MCF 10A (cell line): ENCODE measurements at regions not wholly inside any gene's neighbourhood (a gene's known extent, or its start where the extent isn't known, plus 50 kb on each side); places are given as distances from the start of the nearest gene placed in this dataset.

Experiments used
- BruUV-seq: library from RNA; stranded (reverse); fragments of 400-500 nt; replicated peaks from 2 replicates; lab custom pipeline; 2021; lab: Mats Ljungman, UMichigan
- CTCF ChIA-PET: fragments of 300-600 bp; sonication (Branson Sonifier 250); formaldehyde crosslinking; extraction: SDS; loops from one replicate; lab custom pipeline; 2021; ENCODE audit warnings: antibody characterized with exemption, inconsistent platforms; lab: Yijun Ruan, JAX
- POLR2A ChIA-PET: fragments of 300-600, 350-650 bp; sonication (Branson Sonifier 250); formaldehyde crosslinking; extraction: SDS; loops from one replicate; lab custom pipeline; 2020; ENCODE audit warnings: antibody characterized with exemption, inconsistent platforms; lab: Yijun Ruan, JAX
- DNase-seq: peaks from one replicate; pipeline ENCODE4 v3.0.0-alpha.2; 2018; ENCODE audit not compliant: unreplicated experiment
- H3K27ac Mint-ChIP-seq: one replicate; pipeline ENCODE4 v1.8.0; 2022; ENCODE audit warnings: mild to moderate bottlenecking, low read depth, mixed read lengths; ENCODE audit not compliant: unreplicated experiment
- H3K27me3 Mint-ChIP-seq: one replicate; pipeline ENCODE4 v1.8.0; 2022; ENCODE audit warnings: mixed read lengths; ENCODE audit not compliant: insufficient read depth, unreplicated experiment
- H3K36me3 Mint-ChIP-seq: one replicate; pipeline ENCODE4 v1.8.0; 2022; ENCODE audit warnings: mild to moderate bottlenecking, moderate library complexity, mixed read lengths; ENCODE audit not compliant: insufficient read depth, unreplicated experiment
- H3K4me1 Mint-ChIP-seq: one replicate; pipeline ENCODE4 v1.8.0; 2022; ENCODE audit warnings: mixed read lengths; ENCODE audit not compliant: insufficient read depth, unreplicated experiment
- H3K4me3 Mint-ChIP-seq: one replicate; pipeline ENCODE4 v1.8.0; 2022; ENCODE audit warnings: mild to moderate bottlenecking, moderate library complexity, mixed read lengths; ENCODE audit not compliant: unreplicated experiment
- H3K9me3 Mint-ChIP-seq: one replicate; pipeline ENCODE4 v1.8.0; 2022; ENCODE audit warnings: mixed read lengths; ENCODE audit not compliant: unreplicated experiment
- CTCF ChIP-seq: fragments of 200-600 bp; IDR thresholded peaks from one replicate; pipeline ENCODE4 v1.8.0; 2022; ENCODE audit warnings: antibody characterized with exemption, mild to moderate bottlenecking; ENCODE audit not compliant: unreplicated experiment
- intact Hi-C: fragments of 100-400 bp; cut with micrococcal nuclease; formaldehyde crosslinking; loops from 2 replicates; pipeline ENCODE4 v1.14.1; 2022

- Mint-ChIP-seq H3K36me3 (no peaks in the 10 kb centered on the region), H3K4me1 (peaks cover 10% of the 10 kb centered on the region), H3K27me3 (no peaks in the 10 kb centered on the region), H3K27ac (no peak overlapping the region), H3K9me3 (no peaks in the 10 kb centered on the region), H3K4me3 (no peak overlapping the region)
- intact Hi-C loops, result loop anchor here (10.0 kb wide), 1 partner anchor 1015 kb away; no protein-coding TSS in a partner anchor
- no peak for DNase-seq
- CTCF ChIA-PET, result interaction anchor here (1.1 kb wide), 1 partner anchor 908 kb away, joined by 3 read pairs; no protein-coding TSS in a partner anchor
- no TSS peak for BruUV-seq
- no peak for TF ChIP-seq CTCF
- POLR2A ChIA-PET, result no interaction called here
Measured at GRCh38 chr16:48049847-48050246, 105.9 kb downstream of the ABCC12 start.

- Mint-ChIP-seq H3K4me3 (no peak overlapping the region), H3K9me3 (no peaks in the 10 kb centered on the region), H3K36me3 (no peaks in the 10 kb centered on the region), H3K27me3 (no peaks in the 10 kb centered on the region), H3K27ac (no peak overlapping the region), H3K4me1 (peaks cover 2% of the 10 kb centered on the region)
- BruUV-seq, result no TSS peak
- intact Hi-C loops, result no loop called here
- ChIA-PET POLR2A (no interaction called here), CTCF (interaction anchor here (0.6 to 1.6 kb wide), 4 partner anchors 65 to 613 kb away, joined by 3 to 5 read pairs (median 4); no protein-coding TSS in a partner anchor)
- no peak for TF ChIP-seq CTCF
- no peak for DNase-seq
Measured at GRCh38 chr16:48047720-48048119, 108.1 kb downstream of the ABCC12 start.

- Mint-ChIP-seq H3K4me1 (no peaks in the 10 kb centered on the region), H3K9me3 (no peaks in the 10 kb centered on the region), H3K27ac (no peak overlapping the region), H3K27me3 (no peaks in the 10 kb centered on the region), H3K36me3 (no peaks in the 10 kb centered on the region), H3K4me3 (no peak overlapping the region)
- intact Hi-C loops, result no loop called here
- no peak for DNase-seq
- POLR2A ChIA-PET, result no interaction called here
- CTCF ChIA-PET, result interaction anchor here (0.6 to 1.0 kb wide), 3 partner anchors 8 to 602 kb away, joined by 3 to 5 read pairs (median 4); no protein-coding TSS in a partner anchor
- BruUV-seq, result no TSS peak
- no peak for TF ChIP-seq CTCF
Measured at GRCh38 chr16:48047241-48047640, 108.6 kb downstream of the ABCC12 start.

- no peak overlapping the region for H3K4me3 Mint-ChIP-seq
- H3K4me1 Mint-ChIP-seq, result no peaks in the 10 kb centered on the region
- no peaks in the 10 kb centered on the region for H3K27me3 Mint-ChIP-seq
- POLR2A ChIA-PET, result no interaction called here
- DNase-seq, result no peak
- no peak for TF ChIP-seq CTCF
- no peaks in the 10 kb centered on the region for H3K36me3 Mint-ChIP-seq
- BruUV-seq, result no TSS peak
- no peak overlapping the region for H3K27ac Mint-ChIP-seq
- intact Hi-C loops, result no loop called here
- CTCF ChIA-PET, result interaction anchor here (0.7 to 2.1 kb wide), 2 partner anchors 10 to 447 kb away, joined by 3 to 7 read pairs; no protein-coding TSS in a partner anchor
- no peaks in the 10 kb centered on the region for H3K9me3 Mint-ChIP-seq
Measured at GRCh38 chr16:48044117-48044516, 111.7 kb downstream of the ABCC12 start.
